Neural progenitor cell (in vitro differentiated cells): ENCODE measurements at regions not wholly inside any gene's neighbourhood (a gene's known extent, or its start where the extent isn't known, plus 50 kb on each side); places are given as distances from the start of the nearest gene placed in this dataset.

Experiments
- DNase-seq: peaks from one replicate; pipeline ENCODE4 v3.0.0-alpha.2; 2016; ENCODE audit warnings: low spot score
- H2AFZ ChIP-seq: fragments of 200-600 bp; sonication (generic); replicated peaks from 2 replicates; pipeline ENCODE4 v1.6.1; 2016; ENCODE audit warnings: antibody characterized with exemption
- H3F3A ChIP-seq: fragments of 200-600 bp; sonication (generic); 2 replicates; pipeline ENCODE4 v1.6.1; 2016; ENCODE audit warnings: antibody characterized with exemption, low read depth
- H3K27ac ChIP-seq: fragments of 200-600 bp; sonication (generic); 2 replicates; pipeline ENCODE4 v1.5.1; 2016; ENCODE audit warnings: mild to moderate bottlenecking
- H3K27me3 ChIP-seq: fragments of 200-600 bp; sonication (generic); 2 replicates; pipeline ENCODE4 v1.6.1; 2016; ENCODE audit warnings: mild to moderate bottlenecking, moderate library complexity
- H3K36me3 ChIP-seq: fragments of 200-600 bp; sonication (generic); 2 replicates; pipeline ENCODE4 v1.5.1; 2016
- H3K4me1 ChIP-seq: fragments of 200-600 bp; sonication (generic); 2 replicates; pipeline ENCODE4 v1.6.1; 2016; ENCODE audit warnings: mixed run types
- H3K4me2 ChIP-seq: fragments of 200-600 bp; sonication (generic); 2 replicates; pipeline ENCODE4 v1.6.1; 2016
- H3K4me3 ChIP-seq: fragments of 200-600 bp; sonication (generic); 2 replicates; pipeline ENCODE4 v1.5.1; 2016
- H3K79me2 ChIP-seq: fragments of 200-600 bp; sonication (generic); 2 replicates; pipeline ENCODE4 v1.6.1; 2016; ENCODE audit warnings: low read depth
- H3K9ac ChIP-seq: fragments of 200-600 bp; sonication (generic); 2 replicates; pipeline ENCODE4 v1.6.1; 2016
- H3K9me3 ChIP-seq: fragments of 200-600 bp; sonication (generic); 2 replicates; pipeline ENCODE4 v1.5.1; 2016; ENCODE audit warnings: low read depth
- H4K20me1 ChIP-seq: fragments of 200-600 bp; sonication (generic); 2 replicates; pipeline ENCODE4 v1.6.1; 2016; ENCODE audit warnings: low read depth
- H3K27ac Mint-ChIP-seq: 3 replicates; pipeline ENCODE4 v1.8.0; 2021; ENCODE audit warnings: mixed read lengths
- H3K27me3 Mint-ChIP-seq: 2 replicates; pipeline ENCODE4 v1.8.0; 2022; ENCODE audit warnings: low read depth, mild to moderate bottlenecking, inconsistent platforms, moderate library complexity, mixed read lengths; ENCODE audit not compliant: insufficient read depth
- H3K36me3 Mint-ChIP-seq: 3 replicates; pipeline ENCODE4 v1.8.0; 2021; ENCODE audit warnings: mixed read lengths
- H3K4me1 Mint-ChIP-seq: 3 replicates; pipeline ENCODE4 v1.8.0; 2021; ENCODE audit warnings: mixed read lengths
- H3K4me3 Mint-ChIP-seq: 3 replicates; pipeline ENCODE4 v1.8.0; 2021; ENCODE audit warnings: mild to moderate bottlenecking, moderate library complexity, mixed read lengths
- H3K9me3 Mint-ChIP-seq: 3 replicates; pipeline ENCODE4 v1.8.0; 2020; ENCODE audit warnings: mixed read lengths
- CTCF ChIP-seq: fragments of 200-600 bp; sonication (generic); IDR thresholded peaks from 2 replicates; pipeline ENCODE4 v1.5.1; 2017; ENCODE audit warnings: antibody characterized with exemption, mild to moderate bottlenecking
- EZH2 ChIP-seq: fragments of 200-600 bp; sonication (generic); IDR thresholded peaks from 2 replicates; pipeline ENCODE4 v1.6.1; 2017; ENCODE audit warnings: antibody characterized with exemption, mild to moderate bottlenecking, moderate library complexity
- EZH2phosphoT487 ChIP-seq: fragments of 200-600 bp; sonication (generic); IDR thresholded peaks from 2 replicates; pipeline ENCODE4 v1.6.1; 2017; ENCODE audit warnings: antibody characterized with exemption

GRCh38 chr9:26301659-26302058 is 590.9 kb downstream of the CAAP1 start:
- no peak overlapping the region for H3K9ac ChIP-seq
- no peak for DNase-seq
- H3K4me1 ChIP-seq: no peaks in the 10 kb centered on the region
- Mint-ChIP-seq H3K27ac (no peak overlapping the region), H3K4me1 (no peaks in the 10 kb centered on the region), H3K36me3 (no peaks in the 10 kb centered on the region), H3K27me3 (no peaks in the 10 kb centered on the region), H3K4me3 (no peak overlapping the region), H3K9me3 (no peaks in the 10 kb centered on the region)
- H3K4me3 ChIP-seq: no peak overlapping the region
- TF ChIP-seq CTCF (no peak), EZH2phosphoT487 (no peak), EZH2 (no peak)
- no peaks in the 10 kb centered on the region for H4K20me1 ChIP-seq
- no peaks in the 10 kb centered on the region for H3K27me3 ChIP-seq
- no peaks in the 10 kb centered on the region for H3F3A ChIP-seq
- H3K79me2 ChIP-seq: no peaks in the 10 kb centered on the region
- H3K4me2 ChIP-seq: no peak overlapping the region
- no peaks in the 10 kb centered on the region for H3K9me3 ChIP-seq
- no peaks in the 10 kb centered on the region for H3K36me3 ChIP-seq
- H3K27ac ChIP-seq: no peak overlapping the region
- H2AFZ ChIP-seq: no peak overlapping the region

- no peak for DNase-seq
- Mint-ChIP-seq H3K27ac (no peak overlapping the region), H3K36me3 (no peaks in the 10 kb centered on the region), H3K4me3 (no peak overlapping the region), H3K4me1 (no peaks in the 10 kb centered on the region), H3K27me3 (no peaks in the 10 kb centered on the region), H3K9me3 (no peaks in the 10 kb centered on the region)
- TF ChIP-seq EZH2 (no peak), EZH2phosphoT487 (no peak), CTCF (no peak)
- H3K9ac ChIP-seq: no peak overlapping the region
- H3K27ac ChIP-seq: no peak overlapping the region
- no peaks in the 10 kb centered on the region for H3K4me1 ChIP-seq
- H3K36me3 ChIP-seq: no peaks in the 10 kb centered on the region
- no peak overlapping the region for H2AFZ ChIP-seq
- no peaks in the 10 kb centered on the region for H3F3A ChIP-seq
- no peak overlapping the region for H3K4me2 ChIP-seq
- H3K9me3 ChIP-seq: no peaks in the 10 kb centered on the region
- H3K79me2 ChIP-seq: no peaks in the 10 kb centered on the region
- H3K27me3 ChIP-seq: no peaks in the 10 kb centered on the region
- no peak overlapping the region for H3K4me3 ChIP-seq
- H4K20me1 ChIP-seq: no peaks in the 10 kb centered on the region
These were observed 591.6 kb downstream of the CAAP1 start for GRCh38 chr9:26301046-26301445.

- H3F3A ChIP-seq: no peaks in the 10 kb centered on the region
- TF ChIP-seq EZH2phosphoT487 (no peak), CTCF (no peak), EZH2 (no peak)
- Mint-ChIP-seq H3K36me3 (no peaks in the 10 kb centered on the region), H3K4me1 (no peaks in the 10 kb centered on the region), H3K27me3 (no peaks in the 10 kb centered on the region), H3K4me3 (no peak overlapping the region), H3K9me3 (no peaks in the 10 kb centered on the region), H3K27ac (no peak overlapping the region)
- H3K4me2 ChIP-seq: no peak overlapping the region
- no peaks in the 10 kb centered on the region for H3K9me3 ChIP-seq
- H3K9ac ChIP-seq: no peak overlapping the region
- H4K20me1 ChIP-seq: no peaks in the 10 kb centered on the region
- no peak overlapping the region for H3K4me3 ChIP-seq
- DNase-seq: no peak
- no peaks in the 10 kb centered on the region for H3K27me3 ChIP-seq
- no peaks in the 10 kb centered on the region for H3K4me1 ChIP-seq
- H3K36me3 ChIP-seq: no peaks in the 10 kb centered on the region
- H3K27ac ChIP-seq: no peak overlapping the region
- no peak overlapping the region for H2AFZ ChIP-seq
- H3K79me2 ChIP-seq: no peaks in the 10 kb centered on the region
These were observed 595.6 kb downstream of the CAAP1 start for GRCh38 chr9:26296910-26297572.
